Activated CD4-positive, CD25-positive, alpha-beta regulatory T cell (primary cell): ENCODE measurements at regions not wholly inside any gene's neighbourhood (a gene's known extent, or its start where the extent isn't known, plus 50 kb on each side); places are given as distances from the start of the nearest gene placed in this dataset.

ENCODE experiments used
- DNase-seq, 4 experiments: peaks; one replicate each; lab custom pipeline; 2025; lab: John Stamatoyannopoulos, UW

DNA sequence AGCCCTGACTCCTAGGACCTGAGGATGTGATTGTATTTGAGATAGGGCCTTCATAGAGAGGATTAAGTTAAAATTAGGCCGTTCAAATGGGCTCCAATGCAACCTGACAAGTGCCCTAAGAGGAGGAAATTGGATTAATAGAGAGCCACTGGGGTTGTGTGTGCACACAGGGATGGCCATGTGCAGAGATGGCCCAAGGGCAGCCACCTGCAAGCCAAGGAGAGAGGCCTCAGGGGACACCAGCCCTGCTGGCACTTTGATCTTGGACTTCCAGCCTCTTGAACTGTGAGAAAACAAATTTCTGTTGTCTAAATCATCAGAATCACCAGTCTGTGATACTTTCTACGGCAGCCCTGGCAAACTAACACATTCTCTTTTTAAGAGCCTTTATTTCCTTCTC, 598.8 kb downstream of the UTRN start:
- DNase-seq: no peak

DNA sequence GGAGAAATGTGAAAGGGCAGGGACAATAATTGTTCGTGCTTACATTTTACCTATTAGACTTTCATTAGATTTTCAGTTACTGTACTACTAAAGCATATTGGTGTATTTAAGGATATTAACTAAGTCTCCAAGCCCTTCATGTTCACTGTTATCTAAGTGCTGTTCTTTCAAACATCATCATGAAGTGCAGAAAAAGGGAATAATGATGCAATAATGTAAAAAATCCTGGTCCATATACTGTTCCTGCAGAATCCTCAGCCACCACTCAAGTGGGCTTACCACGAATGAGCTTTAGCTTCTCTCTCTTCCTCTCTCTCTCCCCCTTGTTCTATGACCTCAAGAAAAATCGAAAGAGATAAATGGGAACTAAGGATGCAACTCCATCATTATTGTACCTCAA, 600.7 kb downstream of the UTRN start:
- no peak for DNase-seq

DNA sequence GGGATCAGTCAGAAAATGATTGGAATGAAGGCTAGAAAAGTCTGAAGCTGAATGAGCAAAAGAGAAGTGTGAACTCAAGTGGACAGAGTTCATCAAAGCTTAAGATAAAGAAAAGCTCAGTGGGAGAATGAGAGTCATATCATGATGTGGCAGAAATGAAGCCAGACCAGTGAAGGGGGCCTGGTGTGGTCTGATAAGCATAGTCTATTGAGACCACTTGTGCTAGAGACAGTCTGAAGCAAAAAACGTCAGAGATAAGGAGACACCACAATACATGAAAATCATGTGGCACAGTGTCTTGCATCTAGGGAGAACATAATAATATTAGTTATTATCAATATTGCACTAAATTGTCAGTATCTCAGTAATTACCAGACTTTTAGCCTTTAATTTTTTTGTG, 601.5 kb downstream of the UTRN start:
- DNase-seq: no peak

DNA sequence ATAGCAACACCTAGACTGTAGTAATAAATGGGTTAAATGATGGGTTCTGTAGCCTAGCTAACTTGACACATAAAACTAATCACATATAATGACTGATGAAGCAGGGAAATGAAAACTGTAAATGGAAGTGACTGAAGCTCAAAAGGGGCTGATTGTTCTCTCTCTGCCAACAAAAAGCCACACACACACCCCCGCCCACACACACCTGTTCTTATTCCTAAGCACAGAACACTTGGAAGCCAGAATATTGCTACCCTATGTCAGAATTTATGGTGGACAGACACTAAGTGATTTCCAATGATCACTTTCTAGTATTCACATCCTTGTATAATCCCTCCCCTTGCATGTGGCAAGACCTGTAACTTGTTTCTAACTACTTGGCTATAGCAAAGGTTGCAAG, 603.5 kb downstream of the UTRN start:
- no peak for DNase-seq

DNA sequence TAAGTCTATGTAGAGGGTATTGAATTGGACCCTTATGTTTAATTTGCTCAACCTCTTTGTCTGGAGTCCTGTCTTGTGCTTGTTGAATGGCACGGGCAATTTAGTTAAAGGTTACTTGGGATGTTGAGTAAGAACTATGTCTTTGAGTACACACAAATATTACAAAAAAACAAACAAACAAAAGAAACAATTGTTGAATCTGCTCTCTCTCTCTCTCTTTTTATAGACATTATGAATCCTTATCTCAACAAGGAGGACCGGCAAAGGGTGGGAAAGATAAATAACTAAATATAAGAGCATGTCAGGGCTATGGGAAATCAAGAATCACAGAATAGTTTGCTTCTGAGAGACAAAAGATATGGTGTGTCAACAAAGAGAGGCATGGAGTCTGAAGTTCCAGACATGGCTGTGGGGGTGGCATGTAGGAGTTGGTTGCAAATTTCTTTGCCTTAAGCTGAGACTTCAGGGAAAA, 608.6 kb downstream of the UTRN start:
- DNase-seq: no peak

DNA sequence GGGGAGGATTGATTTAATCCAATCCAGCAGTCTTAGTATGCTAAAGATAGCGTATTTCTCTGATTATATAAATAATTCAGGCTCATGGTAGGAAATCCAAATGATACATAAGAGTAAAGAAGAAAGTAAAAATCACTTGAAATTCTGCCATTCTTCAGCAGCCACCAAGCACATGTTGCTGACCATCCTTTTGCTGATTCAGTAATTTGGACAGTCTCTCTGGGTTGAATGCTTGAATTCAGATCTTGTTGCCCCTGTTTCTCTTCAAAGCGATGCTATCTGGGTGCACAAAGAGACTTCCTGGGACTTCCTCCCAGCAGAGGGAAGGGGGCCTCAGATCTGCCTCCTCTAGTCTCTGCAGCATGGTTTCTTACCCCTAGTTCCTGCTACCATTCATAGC, 609.1 kb downstream of the UTRN start:
- DNase-seq: no peak

DNA sequence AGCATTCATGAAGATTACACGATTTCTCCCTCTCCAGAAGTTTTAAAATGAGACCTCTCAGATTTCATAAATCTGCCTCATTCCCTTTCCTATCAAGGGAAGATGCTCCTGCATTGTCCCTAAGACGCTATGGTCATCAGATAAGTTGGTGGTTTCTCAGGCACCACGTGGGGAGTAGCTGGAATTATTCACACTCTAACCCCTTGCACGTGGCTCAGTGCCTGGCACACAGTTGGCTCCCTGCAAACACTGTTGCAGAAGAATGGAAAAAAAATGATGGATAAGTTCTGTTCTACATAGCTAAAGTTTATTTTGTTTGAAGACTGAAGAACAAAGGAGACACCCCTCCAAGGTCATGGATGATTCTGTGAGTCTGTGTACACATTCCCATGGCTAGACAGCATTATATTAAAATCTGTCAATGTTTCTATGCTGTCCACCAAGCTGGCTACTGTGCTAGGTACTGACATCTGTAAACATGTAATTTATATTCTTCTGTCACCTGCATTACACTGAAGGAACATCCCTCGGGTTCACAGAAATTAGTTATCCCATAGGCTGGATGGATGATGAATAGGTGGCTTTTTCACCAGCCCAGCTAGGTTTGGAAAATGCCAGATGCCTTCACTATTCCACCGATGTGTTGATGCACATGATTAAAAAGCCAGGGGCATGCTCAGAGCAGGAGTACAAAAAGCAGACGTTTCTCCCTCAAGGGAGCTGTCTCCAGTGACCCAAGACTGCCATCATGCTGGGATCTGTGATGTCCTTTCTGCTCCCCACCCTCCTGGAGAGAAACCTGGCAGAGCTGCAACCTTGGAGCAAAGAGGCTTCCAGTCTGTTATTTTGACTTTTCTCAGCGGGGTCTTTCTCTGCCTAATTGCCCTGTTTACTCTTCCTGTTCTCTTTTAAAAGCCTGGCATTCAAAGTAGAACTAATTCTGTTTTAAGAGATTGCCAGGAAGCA, 610.5 kb downstream of the UTRN start:
- no peak for DNase-seq

DNA sequence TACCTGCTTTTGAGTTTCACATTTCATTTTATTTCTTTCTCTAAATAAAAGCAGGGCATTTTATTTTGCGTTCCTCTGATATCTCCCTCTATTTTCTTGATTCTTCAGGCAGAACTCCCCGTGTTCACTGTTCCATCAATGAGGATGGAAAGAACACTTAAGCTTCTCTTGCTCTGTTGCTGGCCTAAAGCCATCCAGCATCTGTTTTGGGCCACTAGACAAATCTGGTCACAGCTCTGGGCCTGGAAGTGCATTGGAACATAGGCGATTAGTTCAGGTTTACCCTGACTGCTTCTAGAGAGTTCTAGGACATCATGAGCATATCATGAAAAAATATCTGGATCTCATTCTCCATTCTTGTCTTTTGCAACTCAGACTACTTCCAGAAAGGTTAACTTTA, 611.2 kb downstream of the UTRN start:
- no peak for DNase-seq

DNA sequence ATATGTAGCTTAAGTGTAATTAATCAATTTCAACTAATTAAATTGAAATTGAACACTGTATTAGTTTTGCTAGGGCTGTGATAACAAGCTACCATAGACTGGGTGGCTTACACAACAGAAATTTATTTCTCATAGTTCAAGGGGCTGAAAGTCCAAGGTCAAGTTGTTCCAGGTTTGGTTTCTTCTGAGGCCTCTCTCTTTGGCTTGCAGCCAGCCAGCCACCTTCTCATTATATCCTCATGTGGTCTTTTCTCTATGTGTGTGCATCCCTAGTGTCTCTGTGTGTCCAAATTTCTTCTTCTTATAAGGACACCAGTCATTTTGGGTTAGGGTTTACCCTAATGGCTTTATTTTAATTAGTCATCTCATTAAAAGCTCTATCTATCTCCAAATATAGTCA, 611.7 kb downstream of the UTRN start:
- no peak for DNase-seq

DNA sequence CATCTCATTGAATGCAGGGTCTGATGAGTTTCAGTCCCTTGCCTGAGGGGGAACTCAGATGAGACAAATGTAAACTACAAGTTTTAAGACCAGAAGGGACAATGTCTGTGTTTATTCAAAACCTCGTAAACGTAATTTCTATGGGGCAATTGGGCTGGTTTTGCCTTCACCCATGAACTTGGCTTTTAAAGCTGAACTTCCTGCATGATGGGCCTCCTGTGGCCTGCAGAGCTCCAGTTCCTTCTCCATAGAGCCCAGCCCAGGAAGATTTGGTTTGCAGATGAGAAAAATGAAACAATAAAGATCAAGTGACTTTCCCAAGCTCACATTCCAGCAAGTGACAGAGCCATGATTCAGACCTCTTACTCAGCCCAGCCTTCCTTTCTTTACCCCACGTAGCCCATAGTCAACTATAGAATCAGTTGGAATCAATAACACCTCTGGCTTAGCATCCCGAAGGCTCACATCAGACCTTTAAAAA, 612.3 kb downstream of the UTRN start:
- no peak for DNase-seq

DNA sequence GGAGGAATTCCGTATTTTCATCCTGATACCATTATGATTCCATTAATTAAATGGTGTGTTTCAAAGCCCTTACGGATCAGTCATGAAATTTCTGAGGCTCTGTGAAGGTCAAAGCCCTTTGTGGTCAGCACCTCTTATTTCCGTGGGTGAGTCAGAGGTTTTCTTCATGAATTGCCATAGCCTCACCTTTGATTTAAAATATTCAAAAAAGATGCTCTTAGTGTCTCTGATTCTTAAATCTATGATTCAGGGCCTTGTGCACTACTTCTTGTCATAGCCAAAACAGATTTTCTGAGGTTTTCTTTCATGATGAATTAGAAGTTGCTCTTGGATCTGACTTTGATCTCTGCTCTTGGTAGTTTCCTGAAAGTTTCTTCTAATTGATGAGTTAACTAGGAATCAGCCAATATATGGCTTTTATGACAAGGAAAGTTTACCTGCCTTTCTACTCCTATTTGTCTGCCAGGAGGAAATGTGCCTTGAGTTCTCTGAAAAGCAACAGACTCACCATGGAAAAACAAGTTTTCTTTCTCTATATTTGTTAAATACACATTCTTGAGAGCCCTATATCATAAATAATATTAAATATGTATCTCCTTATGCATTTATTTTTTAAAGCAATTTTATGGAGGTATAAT, 613.0 kb downstream of the UTRN start:
- DNase-seq: no peak

DNA sequence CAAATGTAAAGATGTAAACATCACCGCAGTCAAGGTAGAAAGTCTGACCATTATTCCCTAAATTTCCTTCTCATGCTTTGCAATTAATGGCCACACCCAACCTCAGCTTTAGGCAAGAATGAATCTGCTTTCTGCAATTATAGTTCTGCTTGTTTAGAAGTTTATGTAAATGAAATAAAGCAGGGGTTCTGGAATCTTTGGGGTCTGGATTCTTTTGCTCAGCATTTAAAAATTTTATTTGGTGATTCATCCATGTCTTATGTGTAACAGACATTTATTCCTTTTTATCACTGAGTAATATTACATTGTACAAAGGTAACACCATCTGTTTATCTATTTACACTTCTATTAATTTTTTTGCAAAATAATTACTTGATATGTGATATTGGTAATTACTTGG, 613.6 kb downstream of the UTRN start:
- no peak for DNase-seq

DNA sequence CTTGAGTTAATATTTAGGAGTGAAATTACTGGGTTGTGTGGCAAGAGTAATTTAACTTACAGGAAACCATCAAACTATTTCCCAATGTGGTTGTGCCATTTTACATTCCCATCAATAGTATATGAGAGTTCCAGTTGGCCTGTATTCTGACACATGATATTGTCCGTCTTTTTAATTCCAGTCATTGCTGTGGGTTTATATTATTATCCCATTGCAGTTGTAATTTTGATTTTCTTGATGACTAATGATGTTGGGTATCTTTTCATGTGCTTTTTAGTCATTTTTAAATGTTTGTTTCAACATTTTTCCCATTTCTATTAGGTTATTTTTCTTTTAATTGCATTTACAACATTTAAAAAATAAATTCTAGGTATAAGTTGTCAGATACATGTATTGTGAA, 614.0 kb downstream of the UTRN start:
- DNase-seq: no peak

DNA sequence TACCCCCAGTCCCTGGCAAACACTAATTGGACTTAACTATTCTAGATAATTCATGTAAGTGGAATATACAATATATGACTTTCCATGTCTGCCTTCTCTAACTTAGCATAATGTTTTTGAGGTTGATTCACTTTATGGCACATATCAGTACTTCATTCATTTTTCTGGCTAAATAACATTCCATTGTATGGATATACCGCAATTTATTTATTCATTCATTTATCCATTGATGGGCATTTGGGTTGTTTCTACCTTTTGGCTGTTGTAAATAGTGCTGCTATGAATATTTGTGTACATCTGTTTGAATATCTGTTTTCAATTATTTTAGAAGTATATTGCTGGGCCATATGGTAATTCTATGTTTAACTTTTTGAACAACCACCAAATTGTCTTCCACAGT, 616.3 kb downstream of the UTRN start:
- DNase-seq: no peak

DNA sequence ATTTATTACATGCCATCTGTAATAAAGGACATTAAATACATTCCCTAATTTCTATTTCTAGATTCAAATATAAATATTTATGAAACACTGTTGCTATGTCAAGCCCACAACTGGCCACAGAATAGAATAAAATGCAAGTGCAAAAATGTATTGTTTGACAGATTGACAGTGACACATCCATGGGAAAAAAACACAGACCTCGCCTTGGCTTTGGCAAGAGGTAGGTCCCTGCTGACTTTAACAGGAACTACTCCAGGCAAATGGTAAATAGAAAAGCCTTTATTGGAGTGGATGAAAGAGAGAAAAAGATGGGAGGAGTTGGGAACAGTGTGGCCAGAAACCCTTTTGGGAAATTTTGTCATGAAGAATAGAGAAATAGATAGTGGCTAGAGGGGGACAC, 622.9 kb downstream of the UTRN start:
- no peak for DNase-seq

DNA sequence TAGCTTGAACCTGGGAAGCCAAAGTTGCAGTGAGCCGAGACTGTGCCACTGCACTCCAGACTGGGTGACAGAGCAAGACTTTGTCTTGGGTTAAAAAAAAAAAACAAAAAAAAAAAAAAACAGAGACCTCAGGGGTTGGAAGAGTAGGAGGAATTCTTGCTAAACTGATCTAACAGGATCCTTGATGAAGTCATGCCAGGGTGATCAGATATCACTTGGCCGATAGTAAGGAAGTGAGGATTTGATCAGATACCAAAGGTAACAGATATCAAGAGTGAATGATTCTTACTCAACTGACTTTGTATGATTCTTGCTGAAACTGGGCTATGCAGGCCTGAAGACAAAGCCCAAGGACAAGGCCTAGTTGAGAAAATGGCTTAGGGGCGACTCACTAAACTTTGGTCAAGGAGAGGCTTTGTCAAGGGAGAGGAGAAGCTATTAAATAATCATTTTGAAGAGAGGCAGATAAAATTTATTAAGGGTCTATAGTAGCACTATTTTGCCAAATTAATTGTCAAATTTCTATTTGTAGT, 624.7 kb downstream of the UTRN start:
- DNase-seq: no peak

DNA sequence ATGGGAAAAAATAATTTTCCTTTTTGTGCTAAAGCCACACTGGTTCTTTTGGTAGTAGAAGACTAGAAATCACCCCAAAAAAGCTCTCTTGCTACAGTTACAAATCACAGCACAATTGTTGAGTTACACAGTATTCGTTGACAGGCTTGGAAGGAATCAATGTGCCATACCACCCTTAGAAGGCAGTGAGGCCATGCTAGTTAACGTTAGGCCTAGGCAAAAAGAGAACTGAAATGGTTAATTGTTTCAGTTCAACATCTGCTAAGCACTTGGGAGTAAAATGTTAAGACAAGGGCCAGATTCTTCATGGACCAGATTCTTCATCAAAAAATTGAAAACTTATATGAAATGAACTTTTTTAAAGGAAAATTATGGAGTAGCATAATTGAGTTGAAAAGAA, 626.2 kb downstream of the UTRN start:
- no peak for DNase-seq

DNA sequence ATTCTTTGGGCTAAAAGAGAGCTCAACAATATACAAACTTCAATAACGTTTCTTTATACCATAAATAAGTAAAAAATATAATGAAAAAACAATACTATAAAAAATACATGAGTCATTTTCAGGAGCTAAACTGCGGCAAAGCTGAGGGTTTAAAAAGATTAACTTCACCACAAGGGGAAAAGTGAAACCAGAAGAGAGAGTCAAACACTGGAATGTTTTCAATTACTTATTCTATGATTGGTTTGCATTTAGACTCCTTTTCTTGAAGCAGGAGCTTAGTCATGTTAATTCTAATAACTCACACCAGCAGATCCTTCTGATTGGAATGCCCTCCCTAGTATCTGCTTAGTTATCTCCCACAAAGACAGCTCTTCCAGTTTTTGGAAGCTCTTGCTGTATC, 627.3 kb downstream of the UTRN start:
- DNase-seq: no peak

DNA sequence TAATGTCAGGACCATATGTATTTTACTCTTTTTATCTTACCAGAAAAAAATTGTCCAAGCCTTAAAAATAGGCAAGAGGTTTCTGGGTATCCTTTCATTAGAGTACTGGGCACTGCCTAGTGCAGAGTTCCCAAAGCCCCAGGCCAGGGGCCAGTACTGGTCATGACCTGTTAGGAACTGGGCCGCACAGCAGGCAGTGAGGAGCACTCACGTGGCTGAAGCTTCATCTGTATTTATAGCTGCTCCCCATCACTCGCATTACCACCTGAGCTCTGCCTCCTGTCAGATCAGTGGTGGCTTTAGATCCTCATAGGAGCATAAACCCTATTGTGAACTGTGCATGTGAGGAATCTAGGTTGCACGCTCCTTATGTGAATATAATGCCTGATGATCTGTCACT, 632.9 kb downstream of the UTRN start:
- no peak for DNase-seq

DNA sequence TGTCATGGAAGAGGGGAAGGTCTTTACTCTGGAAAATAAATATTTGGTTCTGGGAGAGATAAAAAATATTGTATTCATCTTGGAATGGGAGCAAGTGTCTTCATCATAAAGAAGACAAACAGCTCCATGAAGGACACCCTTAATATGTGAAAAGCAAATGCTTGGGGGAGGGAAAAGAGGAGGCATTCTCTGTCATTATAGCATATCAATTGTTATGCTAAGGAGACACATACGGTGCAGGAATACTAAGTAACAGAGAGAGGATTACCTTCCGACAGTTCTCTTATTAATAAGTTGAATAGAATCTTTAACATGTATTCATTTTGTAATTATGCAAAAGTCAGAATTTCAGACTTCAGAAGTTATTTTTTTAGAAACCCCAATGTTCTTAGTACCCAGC, 634.4 kb downstream of the UTRN start:
- no peak for DNase-seq

DNA sequence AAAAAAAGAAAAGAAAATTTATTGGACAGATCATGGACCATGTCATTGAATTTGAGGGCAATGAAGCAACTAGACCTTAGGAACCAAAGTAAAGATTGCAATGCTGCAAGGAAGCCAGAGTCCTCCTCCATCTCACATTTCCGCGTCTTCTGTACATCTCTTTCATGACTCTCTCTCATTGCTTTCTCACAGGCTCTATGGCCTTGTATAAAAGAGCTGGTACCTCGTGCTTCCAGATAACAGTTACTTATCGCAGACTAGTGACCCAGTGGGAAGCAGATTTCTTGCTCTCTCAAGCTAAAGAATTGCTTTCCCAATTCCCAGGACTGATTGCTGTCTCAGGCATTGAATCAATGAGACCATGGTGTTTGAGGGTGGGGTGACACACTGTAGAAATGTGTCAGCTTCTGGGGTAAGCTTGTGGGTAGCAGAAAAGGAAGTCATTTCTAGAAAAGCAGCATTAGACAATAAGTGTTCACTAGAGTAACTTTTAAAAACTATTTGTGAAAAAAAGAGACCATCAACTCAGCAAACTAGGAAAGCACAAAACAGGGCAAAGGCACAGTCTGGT, 635.3 kb downstream of the UTRN start:
- no peak for DNase-seq

DNA sequence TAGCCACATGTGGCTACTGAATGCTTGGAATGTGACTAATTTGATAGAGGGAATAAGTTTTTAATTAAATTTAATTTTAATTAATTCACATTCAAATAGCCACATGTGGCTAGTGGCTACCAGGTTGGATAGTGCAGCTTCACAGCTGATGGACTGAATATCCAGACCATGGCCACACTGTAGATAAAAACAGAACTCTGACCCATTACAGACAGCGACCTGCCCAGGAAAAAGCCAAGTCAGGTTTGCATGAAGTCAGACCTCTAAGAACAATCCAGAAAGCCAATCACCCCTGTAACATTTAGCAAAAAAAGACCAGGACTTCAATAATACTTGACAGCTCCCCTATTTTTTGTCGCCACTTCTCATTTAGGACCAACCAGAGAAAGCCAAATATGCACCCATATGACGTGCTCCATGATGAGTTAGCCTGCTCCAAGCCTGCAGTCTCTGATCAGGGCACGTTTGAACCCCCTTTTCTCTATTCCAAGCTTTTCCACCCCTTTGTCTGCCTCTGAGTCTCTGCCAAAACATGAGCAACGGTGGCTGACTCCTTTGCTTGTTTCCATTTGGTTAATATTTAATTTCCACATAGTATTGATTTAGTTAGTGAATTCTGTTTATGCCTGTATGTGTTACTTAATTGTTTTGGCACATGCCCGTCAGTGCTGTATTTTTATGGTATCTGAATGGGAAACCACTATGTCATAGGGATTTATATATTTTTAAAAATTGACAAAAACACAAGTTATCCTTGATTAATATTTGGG, 636.3 kb downstream of the UTRN start:
- DNase-seq: no peak
